Adrenal gland (tissue), 5 donors: ENCODE measurements at regions not wholly inside any gene's neighbourhood (a gene's known extent, or its start where the extent isn't known, plus 50 kb on each side); places are given as distances from the start of the nearest gene placed in this dataset.

Experiments used
- CTCF ChIP-seq, 6 experiments: fragments of 450-650 bp in 4 of 6; fragments of 200-600 bp in 2 of 6; sonication (generic) in 1 of 6; IDR thresholded peaks; 1 replicate in 5 of 6; 2 replicates in 1 of 6; pipeline versions ENCODE4 v1.5.1 to v1.8.0; 2016 to 2021; ENCODE audit warnings: antibody characterized with exemption in 6 of 6, mild to moderate bottlenecking in 2 of 6, moderate library complexity in 1 of 6
- POLR2A ChIP-seq, 2 donors: fragments of 450-650 bp; IDR thresholded peaks; one replicate each; pipeline ENCODE4 v1.6.1; 2017; ENCODE audit warnings: antibody characterized with exemption in 2 of 2, mild to moderate bottlenecking in 2 of 2, moderate library complexity in 1 of 2
- donor health status: DM: no; HTN: no; CAD: no.

GRCh38 chr1:220448217-220448616 is 79.7 kb upstream of the MARK1 start:
- no peak for TF ChIP-seq POLR2A (IDR thresholded peaks at IDR 0.05)
- no peak for TF ChIP-seq CTCF (IDR thresholded peaks at IDR 0.05)
